NCI-H2227 (cell line): ENCODE measurements at regions not wholly inside any gene's neighbourhood (a gene's known extent, or its start where the extent isn't known, plus 50 kb on each side); places are given as distances from the start of the nearest gene placed in this dataset.
"Not testable (repeated sequence)": the region's sequence is repeated elsewhere in the genome, so short reads cannot be mapped to it uniquely, and the experiment has no call there.

Experiments
- DNase-seq: peaks from one replicate; lab custom pipeline; 2025; ENCODE audit not compliant: unreplicated experiment; lab: John Stamatoyannopoulos, UW

DNA sequence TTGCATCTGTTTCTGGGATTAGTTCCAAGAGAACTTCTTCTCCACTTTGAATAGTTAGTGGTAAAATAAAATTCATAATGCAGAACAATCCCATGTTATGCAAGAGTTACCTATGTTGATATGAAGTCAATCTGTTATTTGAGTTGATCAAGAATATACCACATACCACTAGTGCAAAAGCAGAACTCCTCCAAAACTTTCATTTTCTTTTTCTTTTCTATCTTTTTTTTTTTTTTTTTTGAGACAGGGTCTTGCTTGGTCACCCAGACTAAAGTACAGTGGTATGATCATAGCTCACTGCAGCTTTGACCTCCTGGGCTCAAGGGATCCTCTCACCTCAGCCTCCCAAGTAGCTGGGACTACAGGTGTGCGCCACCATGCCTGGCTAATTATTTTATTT, 78.8 kb upstream of the UMPS start:
- DNase-seq = not testable (repeated sequence)

DNA sequence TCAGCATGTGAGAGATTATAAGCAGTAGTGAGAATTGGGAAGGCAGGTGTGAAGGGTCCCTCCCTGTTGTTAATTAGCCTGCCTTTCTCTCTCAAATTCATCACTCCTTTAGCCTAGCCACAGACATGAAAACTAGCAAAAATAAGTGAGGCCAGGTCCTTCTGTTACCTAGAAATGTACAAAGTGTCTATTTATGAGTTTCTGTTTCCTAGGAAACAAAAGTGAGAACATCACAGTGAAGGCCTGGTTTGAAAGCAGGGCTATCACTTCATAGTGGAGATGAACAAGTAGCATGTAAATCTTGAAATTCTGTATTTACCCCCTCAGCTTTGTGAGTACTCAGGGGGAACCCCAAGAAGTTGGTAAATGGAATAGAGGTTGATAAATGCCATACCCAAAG, 78.2 kb upstream of the UMPS start:
- DNase-seq = no peak

DNA sequence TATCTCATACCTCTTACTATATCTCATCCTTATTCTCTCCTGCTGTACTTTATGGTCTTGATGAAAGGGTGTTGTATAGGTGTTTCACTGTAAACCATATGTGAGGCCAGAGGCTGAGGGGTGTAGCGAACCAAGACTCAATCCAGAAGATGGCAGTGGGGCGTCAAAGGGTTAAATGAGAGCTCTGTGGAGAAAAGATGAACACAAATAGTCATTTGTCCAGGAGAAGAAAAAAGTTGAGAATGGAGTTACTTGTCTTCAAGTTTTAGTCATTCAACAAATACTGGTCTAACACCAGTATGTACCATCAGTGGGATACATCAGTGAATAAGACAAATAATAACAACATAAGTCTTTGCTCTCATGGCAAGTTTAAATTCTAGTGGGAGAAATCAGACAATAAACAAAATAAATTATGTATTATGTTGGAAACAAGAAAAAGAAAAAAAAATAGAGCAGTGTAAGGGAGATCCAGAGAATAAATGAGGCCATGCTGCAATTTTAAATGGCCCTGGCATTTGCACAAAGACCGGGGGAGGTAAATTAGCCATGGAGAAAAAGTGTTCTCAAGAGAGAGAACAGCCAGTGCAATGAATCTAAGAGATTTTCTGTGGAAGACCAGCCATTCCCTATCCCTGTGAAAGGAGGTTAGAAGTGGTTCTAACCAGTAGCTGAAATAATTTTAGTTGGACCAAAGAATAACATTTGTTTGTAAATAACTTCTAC, 77.0 kb upstream of the UMPS start:
- no peak for DNase-seq

DNA sequence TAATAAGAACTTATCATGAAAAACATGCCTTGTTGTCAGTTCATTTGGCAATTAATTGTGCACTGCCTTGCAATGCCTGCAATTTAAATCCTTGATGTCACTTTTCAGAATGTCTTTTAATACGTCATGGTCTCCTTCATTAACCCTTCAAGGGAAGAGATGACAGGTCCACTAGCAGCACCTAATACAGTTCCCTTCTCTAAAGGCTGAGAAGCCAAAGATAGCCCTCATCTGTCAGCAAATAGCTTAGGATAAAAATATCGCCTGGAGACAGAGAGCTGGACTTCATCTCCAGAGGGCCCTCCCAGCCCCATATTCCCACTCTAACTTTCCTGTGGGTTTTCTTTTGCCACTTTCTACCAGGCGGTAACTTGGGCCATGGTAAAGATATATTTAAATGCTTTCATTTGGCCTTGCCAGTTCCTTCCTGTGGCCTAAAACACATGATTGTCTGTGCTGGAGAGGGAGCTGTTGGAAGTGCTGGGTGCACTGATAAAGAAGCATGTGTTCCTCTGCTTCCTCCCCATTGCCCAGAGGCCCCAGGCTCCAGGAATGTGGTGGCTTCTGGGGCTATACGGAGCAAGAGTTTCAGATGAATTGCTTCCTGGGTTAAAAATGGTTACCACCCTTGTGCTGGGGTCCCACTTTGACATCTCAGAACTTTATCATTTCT, 76.3 kb upstream of the UMPS start:
- DNase-seq = no peak

DNA sequence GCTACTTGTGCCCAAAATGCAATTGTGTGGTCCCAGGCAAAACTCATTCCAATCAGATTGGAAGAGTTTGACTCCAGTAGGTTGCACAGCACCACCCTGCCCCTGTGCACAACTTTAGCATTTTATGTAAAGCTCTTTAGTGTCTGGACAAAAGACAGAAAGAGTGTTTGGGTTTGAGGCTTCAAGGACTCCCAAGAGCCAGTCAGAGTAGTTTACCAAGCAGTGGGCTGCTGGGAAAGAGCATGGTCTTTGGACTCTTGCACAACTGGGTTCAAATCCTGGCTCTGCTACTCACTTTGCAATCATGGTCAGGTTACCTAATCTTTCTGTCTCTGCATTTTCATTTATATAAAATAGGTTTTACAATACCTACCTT, 75.8 kb upstream of the UMPS start:
- no peak for DNase-seq

DNA sequence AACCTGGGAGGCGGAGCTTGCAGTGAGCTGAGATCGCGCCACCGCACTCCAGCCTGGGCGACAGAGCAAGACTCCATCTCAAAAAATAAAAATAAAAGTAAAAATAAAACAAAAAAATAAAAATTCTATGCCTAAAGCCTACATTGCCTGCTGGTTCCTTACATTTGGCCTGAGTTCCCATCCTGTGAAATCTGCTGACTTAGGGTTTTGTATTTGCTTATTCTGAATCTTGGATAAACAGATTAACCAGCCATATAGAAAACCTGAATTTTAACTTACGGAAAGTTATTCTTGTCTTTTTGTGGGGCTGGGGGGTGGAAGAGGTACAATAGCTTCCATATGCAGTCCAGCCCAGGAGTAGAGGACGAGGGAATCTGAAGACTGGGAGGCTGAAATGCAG, 73.7 kb upstream of the UMPS start:
- DNase-seq = no peak

DNA sequence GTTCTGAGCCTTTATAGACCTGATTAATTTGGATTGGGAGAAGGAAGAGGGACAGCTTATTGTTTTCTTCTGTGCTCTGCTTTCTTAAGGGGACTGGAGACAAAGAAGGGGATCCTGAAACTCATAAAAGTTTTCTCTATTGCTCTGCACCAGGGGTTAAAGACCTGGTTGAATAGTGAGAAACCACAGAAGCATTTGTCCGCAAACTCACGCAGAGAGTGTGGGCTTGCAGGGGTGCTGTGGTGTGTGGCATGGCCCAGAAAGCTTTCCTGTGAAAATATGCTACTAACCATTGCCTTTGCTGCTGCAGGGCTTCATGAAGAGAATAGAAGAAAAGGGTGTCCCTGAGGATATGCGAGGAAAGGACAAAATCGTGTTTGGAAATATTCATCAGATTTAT, 73.1 kb upstream of the UMPS start:
- DNase-seq = no peak

DNA sequence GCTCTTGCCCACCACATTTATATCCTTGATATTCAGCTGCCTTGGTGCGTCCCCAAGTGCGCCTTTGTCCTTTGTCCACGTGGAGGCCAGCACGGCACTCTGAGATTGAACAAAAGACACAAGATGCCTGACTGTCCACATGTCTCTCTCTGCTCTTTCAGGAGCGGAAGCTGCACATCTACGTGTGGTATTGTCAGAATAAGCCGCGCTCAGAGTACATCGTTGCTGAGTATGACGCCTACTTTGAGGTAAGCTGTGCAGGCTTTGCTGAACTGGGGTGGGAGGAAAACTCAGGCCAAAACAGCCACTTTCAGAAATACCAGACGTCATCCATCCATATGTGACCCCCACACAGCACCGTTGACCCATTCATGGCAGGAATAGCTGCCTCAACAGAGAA, 72.0 kb upstream of the UMPS start:
- no peak for DNase-seq

DNA sequence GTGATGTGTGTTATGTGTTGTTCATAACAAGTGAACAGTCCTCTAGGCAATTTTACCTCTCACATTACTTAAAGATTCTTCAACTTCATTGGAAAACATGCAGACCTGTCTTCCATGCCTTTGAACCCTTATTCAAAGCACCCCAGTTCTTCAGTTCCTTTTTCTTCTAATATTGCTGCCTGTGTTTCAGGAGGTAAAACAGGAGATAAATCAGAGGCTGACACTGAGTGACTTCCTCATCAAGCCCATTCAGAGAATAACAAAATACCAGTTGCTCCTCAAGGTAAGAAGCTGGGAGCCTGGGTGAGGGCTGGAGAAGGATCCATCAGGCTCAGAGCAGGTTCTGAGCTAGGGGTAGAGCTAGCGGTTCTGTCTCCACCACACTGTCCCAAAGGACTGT, 71.1 kb upstream of the UMPS start:
- DNase-seq = no peak

DNA sequence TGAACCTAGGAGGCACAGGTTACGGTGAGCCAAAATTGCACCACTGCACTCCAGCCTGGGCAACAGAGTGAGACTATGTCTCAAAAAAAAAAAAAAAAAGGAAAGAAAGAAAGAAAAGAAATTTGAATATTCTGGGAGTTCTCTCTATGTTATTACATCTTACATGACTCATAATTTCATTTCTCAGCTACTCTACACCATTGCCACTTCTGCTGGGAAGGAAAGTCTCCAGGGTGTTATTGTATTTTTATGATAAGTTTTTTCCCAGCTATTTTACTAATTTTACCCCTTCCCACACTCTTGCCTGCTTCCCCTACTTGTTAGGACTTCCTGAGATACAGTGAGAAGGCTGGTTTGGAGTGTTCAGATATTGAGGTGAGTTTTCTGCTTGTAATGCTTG, 69.7 kb upstream of the UMPS start:
- no peak for DNase-seq

DNA sequence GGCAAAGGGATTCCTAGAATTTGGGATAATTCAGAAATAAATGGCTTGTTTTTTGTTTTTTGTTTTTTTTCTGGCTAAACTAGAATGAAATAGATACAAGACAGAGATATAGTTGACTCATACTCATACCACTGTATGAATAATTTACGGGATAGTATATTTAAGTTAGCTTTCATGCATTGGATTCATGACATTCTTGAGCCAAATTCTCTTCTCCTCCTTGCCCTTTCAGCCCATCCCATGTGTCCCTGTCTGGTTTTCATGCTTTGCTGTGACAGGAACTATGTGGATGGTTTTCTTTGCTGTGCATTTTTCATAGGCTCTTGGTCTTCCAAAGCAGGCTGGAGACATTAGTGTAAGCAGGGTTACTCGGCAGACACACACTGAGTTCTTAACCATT, 66.6 kb upstream of the UMPS start:
- DNase-seq = no peak

DNA sequence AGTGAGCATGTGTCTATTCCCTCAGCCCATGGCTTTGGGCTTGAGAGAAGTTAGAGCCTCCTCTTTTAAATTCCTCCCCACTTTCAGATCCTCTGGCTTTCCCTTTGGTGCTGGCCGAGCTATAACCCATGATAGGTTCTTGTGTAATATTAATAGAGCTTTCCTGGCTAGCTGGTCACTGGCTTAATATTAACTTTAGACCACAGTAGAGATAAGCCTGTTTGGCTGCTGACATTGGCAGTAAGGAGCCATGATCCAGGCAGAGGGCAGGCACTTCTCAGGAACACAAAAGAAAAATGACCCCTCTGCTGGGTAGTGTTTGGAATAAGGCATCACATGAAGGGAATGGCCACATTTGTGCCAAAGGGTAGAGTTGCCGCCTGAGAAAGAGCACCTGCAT, 65.4 kb upstream of the UMPS start:
- DNase-seq = no peak

DNA sequence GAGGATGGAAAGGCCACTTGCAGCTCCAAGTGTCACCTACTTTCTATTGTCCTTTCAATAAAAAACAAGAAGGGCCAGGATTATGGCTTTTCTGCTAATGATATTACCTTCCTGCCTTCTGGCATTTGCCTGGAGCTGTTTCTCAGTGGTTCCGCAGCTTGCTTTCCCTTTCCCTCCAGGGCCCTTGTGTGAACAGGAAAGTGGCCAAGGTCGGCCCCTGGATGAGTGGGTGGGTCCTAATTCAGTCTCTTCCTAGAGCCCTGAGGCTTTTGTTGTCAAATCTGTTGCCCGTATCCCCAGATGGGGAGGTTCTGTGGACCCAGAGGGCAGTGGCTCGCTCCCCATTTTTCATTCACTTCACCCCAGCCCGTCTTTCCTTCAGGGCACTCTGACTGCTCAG, 64.2 kb upstream of the UMPS start:
- DNase-seq = no peak

DNA sequence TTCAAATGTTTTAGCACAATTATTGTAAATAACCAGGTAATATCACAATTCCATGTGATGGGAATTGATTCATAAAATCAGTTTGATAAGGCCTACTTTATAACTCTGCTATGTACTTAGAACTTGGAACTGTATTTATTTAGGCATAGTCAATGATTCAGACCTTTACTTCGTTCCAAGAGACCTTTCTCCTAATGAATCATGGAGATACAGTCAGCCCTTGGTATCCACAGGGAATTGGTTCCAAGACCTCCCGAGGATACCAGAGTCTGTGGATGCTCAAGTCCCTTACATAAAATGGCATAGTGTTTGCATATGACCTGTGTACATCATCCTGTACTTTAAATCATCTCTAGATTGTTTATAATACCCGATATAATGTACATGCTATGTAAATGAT, 60.8 kb upstream of the UMPS start:
- no peak for DNase-seq

DNA sequence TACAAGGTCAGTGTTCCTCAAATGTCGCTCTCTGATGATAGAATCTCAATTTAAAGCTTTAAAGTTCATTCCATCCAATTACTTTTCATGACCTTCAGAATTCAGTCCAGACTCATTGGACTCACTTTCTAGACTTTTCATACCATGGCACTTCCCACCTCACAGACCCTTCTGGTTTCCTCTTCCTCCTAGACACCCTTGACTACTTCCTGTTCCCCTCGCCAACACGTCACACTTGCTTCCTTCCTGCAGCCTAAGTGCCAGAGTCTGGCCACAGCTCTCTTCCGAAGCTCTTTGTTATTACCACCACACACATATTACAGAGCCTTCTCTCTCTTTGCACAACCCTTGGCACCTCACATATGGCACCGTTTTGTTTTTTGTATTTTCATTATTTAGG, 59.1 kb upstream of the UMPS start:
- DNase-seq = no peak

DNA sequence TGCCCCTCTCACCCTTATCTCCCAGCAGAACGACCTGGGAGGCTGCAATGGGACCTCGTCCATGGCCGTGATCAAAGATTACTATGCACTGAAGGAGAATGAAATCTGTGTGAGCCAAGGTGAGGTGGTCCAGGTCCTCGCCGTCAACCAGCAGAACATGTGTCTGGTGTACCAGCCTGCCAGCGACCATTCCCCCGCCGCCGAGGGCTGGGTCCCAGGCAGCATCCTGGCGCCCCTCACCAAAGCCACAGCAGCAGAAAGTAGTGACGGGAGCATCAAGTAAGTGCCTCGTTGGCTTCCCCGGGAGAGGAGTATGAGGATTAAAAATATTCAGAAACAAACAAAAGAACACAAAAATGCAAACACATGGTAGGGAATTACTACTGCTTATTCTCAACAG, 55.9 kb upstream of the UMPS start:
- DNase-seq = no peak

DNA sequence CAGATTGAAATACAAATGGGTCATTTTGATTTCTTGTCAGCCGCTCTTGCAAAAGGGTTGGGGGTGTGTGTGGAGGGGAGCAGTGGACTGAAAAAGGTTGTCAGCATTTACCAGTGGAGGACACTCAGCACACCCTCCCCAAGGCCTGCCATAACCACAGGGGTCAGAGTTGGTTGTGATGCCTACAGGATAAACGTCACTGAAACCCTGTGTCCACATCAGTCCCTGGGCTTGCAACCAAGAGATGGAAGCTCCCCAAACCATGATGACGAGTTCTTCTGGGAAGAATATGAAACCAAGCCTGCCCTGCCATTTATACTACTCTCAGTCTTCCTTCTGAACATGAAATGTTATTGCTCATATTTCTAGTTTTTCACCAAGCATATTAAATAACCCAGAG, 54.0 kb upstream of the UMPS start:
- no peak for DNase-seq

DNA sequence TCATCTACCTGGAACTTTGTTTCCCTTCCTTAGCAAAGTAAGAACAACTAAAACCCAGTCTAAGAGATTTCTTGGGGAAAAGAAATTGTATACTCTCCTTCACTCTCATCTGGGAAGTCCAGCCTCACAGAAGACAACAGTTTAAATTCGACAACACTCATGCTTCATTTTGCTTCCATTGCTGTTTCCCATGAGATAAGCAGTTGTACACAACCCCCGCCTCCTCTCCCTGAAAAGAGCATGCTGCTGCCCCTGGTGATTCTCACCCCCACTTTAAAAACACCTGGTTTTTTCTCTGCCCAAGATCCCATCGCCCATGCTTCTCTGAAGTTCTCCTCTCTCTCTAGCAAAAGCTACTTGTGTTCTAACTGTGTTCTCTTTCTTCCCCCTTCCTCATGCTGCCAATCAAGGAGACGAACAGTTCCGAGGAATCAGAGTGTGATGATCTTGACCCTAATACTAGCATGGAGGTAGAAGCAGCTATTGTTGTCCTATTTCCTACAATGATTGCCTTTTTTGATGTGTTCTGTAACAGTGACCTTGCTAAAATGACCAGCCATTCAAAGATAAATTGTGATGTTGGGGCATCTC, 51.1 kb upstream of the UMPS start:
- DNase-seq = no peak
